GM21423 (cell line): ENCODE measurements at regions not wholly inside any gene's neighbourhood (a gene's known extent, or its start where the extent isn't known, plus 50 kb on each side); places are given as distances from the start of the nearest gene placed in this dataset.
"Not testable (repeated sequence)": the region's sequence is repeated elsewhere in the genome, so short reads cannot be mapped to it uniquely, and the experiment has no call there.

ENCODE experiments used
- ATAC-seq: cut with Tn5 transposase; IDR thresholded peaks from one replicate; pipeline ENCODE4 v1.9.1; 2021; ENCODE audit warnings: mild to moderate bottlenecking, moderate library complexity; ENCODE audit not compliant: unreplicated experiment

DNA sequence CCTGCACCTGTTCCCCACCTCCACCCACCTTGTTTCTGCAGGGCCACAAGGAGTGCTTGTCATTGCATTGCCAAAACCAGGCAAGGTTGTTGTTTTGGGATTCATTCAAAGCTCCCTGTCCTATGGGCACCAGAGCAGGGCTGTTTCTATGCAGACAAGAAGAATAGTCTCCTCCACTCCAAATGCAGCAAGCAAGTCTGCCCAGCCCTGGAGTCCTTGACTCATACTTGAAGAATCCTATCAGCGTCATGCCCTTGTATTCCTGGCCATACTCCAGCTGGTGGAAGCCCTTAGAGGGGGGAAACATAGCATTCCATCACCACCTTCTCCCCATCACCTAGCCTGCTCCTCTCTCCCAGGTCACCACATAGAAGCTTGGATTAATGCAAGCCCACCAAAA is 145.3 kb upstream of the ECI2 start:
- ATAC-seq: no peak

- ATAC-seq: no peak
These were observed 144.7 kb upstream of the ECI2 start for GRCh38 chr6:4280031-4280430.

DNA sequence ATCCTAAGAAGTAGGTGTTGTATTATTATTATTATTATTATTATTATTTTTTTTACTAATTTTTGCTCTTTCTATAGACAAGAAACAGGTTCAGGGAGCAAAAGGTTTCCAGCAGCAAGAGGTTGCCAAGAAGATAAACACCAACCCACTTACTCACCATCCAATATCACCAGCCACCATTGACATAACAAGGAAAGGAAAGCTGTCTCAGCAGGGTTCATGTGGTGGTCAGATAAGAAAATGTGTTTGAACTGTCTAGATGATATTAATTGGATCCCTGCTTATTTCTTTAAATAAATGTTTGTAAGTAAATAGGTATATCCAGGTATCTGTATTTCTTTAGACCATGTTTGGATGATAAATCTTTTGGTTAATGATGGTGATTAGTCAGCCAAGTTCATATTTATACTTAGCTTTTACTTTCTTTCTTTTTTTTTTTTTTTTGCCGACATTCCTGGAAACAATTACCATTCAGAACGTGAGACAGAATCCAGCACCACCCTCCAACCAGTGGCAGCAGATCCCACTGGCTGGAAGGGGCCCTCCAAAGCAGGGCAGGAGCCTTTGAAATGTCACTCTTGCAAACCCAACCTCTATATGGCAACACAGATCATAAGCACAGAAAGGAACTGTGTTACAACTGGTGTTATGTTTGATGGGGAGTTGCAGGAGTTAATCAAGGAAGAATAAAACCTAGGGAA is 139.2 kb upstream of the ECI2 start:
- no peak for ATAC-seq

DNA sequence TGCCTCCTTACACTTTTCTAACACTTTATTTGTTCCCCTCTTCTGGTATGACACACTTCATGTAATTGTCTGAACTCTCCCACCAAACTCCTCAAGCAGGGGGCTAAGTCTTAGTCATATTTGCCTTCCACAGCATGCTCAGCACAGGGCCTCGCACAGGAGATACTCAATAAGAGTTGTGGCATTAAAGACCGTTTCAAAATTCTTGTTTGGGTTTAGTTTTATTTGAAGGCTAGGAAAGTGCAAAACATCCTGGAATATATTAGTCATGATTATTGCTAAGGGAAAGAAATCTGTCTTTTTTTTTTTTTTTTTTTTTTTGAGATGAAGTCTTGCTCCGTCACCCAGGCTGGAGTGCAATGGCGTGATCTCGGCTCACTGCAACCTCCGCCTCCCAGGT is 137.6 kb upstream of the ECI2 start:
- ATAC-seq: no peak

- no peak for ATAC-seq
These were observed 136.5 kb upstream of the ECI2 start for GRCh38 chr6:4271761-4272470.

GRCh38 chr6:4270776-4271175 is 135.4 kb upstream of the ECI2 start:
- no peak for ATAC-seq

DNA sequence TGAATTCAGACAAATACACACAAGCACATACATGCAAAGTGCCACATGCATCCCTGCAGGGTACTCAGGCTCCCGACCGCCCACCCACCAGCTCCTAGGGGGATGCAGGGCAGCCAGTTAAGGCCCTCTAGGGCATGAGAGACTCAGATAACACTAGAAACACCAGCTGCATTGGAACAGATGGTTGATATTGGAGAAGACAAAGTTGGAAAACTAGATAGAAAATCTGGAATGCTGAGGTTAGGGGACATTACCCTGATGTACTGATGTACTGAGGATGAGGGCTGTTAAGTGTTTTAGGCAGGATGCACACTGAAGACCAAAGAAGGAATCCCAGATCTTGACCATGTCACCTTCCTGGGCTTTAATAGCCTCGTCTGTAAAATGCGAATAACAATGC is 134.6 kb upstream of the ECI2 start:
- ATAC-seq: no peak

DNA sequence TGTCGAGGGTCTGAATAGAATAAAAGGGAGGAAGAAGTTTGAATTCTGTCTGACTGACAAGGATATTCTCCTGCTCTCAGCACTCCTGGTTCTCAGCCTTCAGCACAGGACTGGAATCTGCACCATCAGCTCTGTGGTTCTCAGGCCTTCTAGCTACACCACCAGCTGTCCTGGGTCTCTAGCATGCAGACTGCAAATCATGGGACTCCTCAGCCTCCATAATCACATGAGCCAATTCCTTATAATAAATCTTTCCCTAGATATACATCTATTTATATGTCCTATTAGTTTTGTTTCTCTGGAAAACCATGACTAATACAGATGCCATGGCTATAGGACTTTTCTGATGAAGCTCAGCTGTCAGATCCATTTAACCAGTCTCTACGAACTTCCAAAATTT is 132.8 kb upstream of the ECI2 start:
- no peak for ATAC-seq

GRCh38 chr6:4265740-4266139 is 130.4 kb upstream of the ECI2 start:
- no peak for ATAC-seq

DNA sequence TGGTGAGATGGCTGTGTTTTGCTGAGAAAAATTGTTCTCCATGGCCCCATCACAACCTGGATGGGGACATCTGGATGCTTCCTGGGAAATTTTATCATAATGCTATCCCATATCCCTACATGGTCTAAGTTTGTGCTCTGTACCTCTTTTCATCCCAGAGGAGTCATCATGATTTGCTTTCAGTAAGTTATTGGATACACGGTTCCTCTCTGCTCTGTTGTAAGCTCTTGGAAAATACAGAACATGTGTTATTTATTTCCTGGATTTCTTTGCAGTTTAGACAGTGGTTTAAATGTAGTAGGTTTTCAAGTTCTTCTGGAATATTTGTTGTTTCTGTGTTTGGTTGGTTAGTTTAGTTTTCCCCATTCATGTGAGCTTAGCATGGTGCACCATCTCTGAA is 129.2 kb upstream of the ECI2 start:
- ATAC-seq: no peak

DNA sequence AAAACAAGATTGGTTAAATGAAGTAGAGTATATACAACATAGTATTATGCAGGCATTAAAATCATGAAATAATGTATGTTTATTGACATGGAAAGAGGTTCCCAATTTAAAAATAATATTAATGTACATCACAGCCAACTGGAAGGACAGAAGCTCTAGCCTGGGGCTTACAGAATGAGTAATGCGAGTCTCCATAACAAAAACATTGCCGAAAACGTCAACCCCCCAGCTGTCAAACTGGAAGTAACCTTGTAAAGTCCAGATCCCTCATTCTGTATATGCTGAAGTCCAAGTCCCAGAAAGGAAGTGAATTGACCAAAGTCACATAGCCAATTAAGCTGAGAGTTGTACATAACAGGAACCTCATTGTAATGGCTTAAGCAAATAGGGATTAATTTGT is 128.7 kb upstream of the ECI2 start:
- ATAC-seq: no peak

GRCh38 chr6:4262526-4262925 is 127.2 kb upstream of the ECI2 start:
- ATAC-seq: no peak

DNA sequence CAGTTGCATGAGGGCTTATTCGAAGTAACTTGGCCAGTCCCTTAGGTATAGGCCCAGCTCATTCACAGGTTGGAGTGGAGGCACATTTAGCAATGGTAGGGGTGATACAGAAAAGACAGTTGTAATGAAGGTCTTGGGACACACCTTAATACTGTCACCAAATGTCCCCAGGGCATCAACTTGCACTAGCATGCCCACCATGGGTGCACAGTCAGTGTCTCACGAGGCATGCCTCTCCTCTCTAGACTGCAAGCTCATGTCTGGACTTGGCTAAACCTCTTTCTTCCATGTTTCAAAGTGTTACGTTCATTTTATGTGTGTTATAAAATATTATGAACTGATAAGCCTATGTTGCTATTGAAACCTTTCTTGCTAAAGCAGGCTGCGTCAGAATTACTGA is 124.0 kb upstream of the ECI2 start:
- ATAC-seq: no peak

DNA sequence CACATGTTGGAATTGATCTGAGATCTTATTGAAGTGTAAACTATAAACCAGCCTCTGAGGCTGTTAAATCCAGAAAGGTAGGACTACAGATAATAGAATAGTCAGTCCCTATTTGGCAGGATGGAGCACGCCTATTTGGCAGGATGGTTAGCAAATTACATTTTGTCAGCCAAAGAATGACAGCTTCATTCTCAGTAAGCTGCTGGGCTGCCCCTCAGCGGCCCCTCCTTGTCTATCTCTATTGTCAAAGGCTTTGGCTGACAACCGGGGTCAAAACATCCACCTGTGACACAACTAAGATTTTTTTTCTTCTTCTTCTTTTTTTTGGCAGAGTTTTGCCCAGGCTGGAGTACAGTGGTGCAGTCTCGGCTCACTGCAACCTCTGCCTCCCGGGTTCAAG is 123.4 kb upstream of the ECI2 start:
- no peak for ATAC-seq

GRCh38 chr6:4256969-4257368 is 121.6 kb upstream of the ECI2 start:
- no peak for ATAC-seq

DNA sequence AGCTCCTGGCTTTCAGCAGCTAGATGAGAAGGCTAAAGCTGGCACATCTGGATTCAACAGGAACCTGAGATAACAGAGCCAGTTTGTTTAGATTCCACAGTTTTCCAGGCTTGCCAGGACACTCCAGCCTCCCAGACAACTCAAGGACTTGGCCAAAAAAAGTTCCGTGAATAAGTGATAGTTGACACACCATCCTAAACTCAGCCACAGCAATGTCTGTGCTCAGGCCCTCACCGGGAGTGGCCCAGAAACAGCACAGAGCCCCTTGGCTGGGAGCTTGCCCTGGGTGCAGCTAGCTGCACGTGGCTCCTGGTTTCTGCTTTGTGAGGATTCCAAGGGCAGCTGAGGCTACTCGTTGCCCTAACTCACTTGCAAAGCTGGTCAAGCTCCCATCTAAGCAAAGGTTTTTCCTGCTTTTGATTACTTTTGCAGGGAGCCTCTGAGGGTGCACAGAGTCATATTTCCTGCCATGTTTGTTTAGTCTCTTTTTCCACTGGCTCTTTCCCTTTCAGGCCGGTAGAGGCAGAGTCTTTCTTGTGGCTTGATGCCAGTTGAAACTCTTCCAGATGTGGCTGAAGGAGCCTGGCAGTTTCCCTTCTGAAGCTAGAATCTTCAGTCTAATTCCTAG is 118.3 kb upstream of the ECI2 start:
- ATAC-seq: no peak

DNA sequence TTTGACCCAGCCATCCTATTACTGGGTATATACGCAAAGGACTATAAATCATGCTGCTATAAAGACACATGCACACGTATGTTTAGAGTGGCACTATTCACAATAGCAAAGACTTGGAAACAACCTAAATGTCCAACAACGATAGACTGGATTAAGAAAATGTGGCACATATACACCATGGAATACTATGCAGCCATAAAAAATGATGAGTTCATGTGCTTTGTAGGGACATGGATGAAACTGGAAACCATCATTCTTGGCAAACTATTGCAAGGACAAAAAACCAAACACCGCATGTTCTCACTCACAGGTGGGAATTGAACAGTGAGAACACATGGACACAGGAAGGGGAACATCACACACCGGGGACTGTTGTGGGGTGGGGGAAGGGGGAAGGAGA is 117.1 kb upstream of the ECI2 start:
- ATAC-seq: not testable (repeated sequence)

DNA sequence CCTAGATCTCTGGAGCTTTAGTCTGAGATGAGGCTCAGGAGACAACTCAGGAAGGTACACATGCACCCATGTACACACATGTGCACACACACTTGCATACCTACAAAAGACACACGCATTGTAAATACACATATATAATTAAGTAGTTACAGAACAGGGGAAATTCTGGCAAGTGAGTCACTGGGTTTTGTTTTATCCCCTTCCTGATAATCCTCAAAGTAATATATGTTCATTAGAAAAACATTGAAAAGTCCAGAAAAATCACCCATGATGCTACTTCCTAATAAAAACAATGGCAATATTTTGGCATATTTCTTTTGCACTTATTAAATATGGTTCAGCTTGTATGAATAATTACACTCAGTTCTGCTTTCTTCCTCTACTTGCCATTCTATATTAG is 115.3 kb upstream of the ECI2 start:
- no peak for ATAC-seq

DNA sequence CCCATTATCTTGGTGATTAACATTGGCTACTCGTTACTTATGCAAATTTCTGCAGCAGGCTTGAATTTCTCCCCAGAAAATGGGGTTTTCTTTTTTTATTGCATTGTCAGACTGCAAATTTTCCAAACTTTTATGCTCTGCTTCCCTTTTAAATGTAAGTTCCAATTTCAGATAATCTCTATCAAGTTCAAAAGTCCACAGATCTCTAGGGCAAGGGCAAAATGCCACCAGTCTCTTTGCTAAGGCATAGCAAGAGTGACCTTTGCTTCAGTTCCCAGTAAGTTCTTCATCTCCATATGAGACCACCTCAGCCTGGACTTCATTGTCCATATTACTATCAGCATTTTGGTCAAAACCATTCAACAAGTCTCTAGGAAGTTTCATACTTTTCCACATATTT is 108.5 kb upstream of the ECI2 start:
- not testable (repeated sequence) for ATAC-seq

- no peak for ATAC-seq
These were observed 107.9 kb upstream of the ECI2 start for GRCh38 chr6:4243237-4243636.

DNA sequence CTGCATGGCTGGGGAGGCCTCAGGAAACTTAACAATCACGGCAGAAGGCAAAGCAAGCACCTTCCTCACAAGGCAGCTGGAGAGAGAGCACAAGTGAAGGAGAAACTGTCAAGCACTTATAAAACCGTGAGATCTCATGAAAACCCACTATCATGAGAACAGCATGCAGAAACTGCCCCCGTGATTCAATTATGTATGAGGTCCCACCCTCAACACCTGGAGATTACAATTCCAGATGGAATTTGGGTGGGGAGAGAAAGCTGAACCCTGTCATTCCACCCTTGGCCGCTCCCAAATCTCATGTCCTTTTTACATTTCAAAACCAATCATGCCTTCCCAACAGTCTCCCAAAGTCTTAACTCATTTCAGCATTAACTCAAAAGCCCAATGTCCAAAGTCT is 107.2 kb upstream of the ECI2 start:
- ATAC-seq: no peak

DNA sequence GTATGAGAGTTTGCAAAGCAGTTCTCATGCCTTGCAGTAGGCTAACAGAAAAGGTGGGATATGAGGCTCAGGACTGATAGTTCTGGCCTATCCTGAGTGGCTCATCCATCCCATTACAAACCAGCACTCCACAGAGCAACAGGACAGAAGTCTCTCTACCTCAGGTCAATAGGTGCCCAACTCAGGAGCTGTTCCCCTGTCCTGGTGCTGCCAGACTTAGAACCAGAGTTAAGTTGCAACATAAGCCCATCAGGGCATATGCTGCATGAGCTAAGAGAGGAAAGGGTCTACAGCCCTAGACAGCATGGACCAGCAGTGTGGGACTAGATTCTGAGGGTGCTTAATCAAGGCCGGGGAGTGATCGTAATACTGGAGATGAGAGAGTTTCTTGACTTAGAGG is 104.8 kb upstream of the ECI2 start:
- ATAC-seq: no peak
